Umbilical cord (tissue), 1 donor: ENCODE measurements at regions not wholly inside any gene's neighbourhood (a gene's known extent, or its start where the extent isn't known, plus 50 kb on each side); places are given as distances from the start of the nearest gene placed in this dataset.

Experiments used
- DNase-seq: peaks from one replicate; pipeline ENCODE4 v3.0.0-alpha.2; 2015; ENCODE audit warnings: low spot score

DNA sequence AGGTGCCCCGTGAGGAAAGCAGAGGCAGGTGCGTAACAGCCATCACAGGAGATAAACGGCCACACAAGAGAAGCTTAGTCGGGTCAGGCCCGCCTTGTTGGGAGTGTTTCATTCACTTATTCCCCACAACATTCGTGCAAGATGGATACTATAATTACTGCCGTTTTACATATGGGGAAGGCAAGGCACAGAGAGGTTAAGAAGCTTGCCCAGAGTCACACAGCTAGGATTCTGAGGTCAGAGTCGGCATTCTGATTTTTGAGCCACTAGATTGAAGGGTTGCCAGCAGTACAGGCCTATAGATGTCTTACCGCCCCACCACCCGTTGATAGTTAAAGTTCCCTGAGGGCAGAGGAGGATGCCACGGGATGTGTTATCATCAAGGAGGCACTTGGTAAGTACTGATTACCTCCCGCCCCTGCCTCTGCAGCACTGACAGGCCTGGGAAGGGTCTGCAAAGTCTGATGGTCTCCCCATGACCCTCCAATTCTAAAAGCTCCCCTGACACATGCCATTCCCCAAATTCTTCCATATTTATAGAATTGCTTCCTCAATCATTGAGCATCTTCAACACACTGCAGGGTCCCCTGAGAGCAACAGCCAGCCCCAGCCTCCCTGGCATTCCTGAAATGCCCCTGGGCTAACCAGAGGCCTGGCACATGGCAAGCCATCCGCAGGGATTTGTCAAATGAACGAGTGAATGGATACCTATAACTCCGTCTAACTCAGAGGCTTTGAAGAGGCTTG is 74.7 kb upstream of the CLDN14 start:
- no peak for DNase-seq

- DNase-seq: no peak
These were observed 75.4 kb upstream of the CLDN14 start for GRCh38 chr21:36555199-36555800.

GRCh38 chr21:36557316-36557715 is 77.4 kb upstream of the CLDN14 start:
- no peak for DNase-seq

DNA sequence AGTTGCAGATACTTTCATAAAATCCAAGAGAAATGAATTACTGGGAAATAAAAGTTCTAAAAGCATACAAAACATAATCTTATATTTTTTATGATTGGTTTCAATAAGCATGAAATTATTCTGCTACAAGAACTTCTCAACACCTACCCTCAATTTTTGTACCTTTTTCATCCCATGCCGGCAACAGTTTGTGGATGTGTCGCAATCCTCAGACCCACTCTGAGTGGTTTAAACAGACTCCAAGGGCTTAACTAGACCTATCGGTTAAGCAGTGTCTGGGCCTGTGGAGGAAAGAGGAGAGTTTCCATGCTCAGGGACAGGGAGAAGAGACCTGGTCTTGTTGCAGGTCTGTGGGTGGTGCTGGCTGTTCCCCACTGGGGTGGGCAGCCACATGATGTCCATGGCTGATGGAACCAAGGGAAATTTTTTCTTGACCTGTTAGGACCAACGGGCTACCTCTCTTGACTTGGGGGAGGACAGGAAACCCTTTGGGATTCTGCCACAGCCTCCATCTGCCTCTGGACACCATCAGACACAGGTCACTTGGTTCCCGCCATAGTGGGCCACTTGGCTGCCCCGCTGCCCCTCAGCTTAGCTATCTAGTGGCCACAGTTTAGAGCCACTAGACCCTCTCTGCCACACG is 81.1 kb upstream of the CLDN14 start:
- DNase-seq: no peak

DNA sequence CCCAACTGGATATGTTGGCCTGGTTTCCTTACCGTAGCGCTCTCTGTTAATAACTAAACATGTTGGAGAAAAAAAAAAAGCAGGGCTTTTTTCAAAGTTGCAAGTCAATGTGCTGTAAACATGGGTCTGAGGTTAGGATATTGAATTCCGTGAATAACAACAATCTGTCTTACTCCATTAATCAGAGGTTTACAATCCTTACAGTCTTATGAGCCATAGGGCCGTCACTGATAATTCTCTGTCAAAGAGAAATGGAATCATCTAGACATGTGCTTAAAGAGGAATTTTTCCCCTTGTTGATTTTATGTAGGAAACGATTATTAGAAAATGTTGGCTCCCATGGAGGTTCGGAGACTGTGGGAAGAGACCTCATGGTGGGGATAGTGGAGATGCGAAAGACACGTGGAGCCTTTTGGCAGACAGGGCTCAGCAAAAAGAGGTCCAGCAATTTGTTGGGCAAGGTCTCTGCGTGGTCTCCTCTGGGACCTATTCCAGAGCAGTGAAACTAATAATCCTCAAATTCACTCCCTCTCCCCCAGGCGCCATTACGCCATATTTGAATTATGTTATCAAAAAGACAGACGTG is 83.5 kb upstream of the CLDN14 start:
- no peak for DNase-seq

GRCh38 chr21:36564647-36565046 is 84.7 kb upstream of the CLDN14 start:
- no peak for DNase-seq

GRCh38 chr21:36565540-36565939 is 85.6 kb upstream of the CLDN14 start:
- DNase-seq: no peak

DNA sequence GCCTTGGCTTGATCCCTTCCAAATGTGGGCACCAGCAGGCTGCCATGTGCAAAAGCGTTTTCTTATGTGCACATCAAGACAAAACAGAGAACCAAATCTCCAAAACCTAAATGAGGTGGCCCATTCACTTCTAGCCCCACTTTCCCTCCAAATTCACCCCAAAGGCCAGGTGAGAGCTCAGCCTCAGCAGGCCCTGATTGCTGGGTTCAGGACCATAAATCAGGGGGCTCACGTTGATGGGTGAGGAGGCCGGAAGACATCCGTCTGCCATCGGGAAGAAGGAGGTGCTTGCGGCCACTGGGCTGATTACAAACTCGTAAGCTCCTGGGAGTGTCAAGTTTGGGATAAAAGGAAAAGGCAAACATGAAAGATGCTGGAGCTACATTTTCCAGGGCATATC is 86.7 kb upstream of the CLDN14 start:
- no peak for DNase-seq

DNA sequence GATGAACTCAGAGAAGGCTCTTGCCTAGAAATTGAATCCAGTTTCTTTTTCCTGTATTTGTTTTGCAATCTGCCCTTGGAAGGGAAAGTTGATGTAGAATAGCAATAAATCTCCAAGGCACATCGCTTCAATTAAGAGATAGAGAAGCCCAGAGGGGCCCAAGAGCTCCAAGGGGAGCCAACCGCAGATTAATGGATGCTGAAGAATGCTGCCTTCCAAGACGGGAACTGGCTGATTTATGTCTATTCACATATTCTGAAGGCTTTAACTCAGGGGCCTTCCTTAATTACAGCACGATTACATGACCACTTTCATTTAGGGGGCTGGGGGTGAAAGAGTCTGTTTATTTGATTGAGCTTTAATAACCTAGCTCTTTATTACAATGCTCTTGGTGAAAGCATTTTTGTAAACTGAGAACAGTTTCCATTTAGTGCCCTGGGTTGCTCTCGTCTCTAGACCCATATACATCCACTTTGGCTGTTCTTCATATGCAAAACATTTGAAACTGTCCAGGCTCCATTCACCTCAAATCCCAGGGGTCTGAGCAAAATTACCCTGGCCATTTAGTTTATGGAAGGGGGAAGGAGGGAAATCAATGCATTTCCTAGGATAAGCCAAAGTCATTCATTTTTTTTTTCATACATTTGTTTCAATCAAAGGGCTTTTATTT is 87.4 kb upstream of the CLDN14 start:
- DNase-seq: peak; percentile 69

DNA sequence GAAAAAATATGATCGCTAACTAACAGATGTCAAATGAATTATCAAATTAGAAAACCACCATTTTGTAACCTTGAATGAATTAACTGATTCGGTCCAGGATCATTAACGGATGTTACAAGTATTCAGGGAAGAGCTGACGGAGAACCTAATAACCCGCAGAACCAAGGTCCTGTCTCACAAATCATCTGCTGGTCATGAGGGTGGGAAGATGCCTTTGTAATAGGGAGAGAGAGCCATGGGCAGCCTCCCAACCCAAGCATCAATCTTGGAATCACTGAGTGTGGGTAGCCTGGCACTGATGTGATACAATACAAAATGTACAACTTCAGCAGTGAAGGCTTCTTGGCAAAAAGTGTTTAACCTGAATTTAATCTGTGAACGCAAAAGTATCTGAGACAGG is 89.6 kb upstream of the CLDN14 start:
- DNase-seq: no peak

- DNase-seq: no peak
These were observed 91.6 kb upstream of the CLDN14 start for GRCh38 chr21:36571556-36571955.

- DNase-seq: no peak
These were observed 92.1 kb upstream of the CLDN14 start for GRCh38 chr21:36572039-36572438.

- no peak for DNase-seq
These were observed 95.4 kb upstream of the CLDN14 start for GRCh38 chr21:36575306-36575705.

- DNase-seq: no peak
These were observed 96.5 kb upstream of the CLDN14 start for GRCh38 chr21:36576441-36576840.

- no peak for DNase-seq
These were observed 100.0 kb upstream of the CLDN14 start for GRCh38 chr21:36579898-36580297.

- no peak for DNase-seq
These were observed 102.3 kb upstream of the CLDN14 start for GRCh38 chr21:36582271-36582670.

DNA sequence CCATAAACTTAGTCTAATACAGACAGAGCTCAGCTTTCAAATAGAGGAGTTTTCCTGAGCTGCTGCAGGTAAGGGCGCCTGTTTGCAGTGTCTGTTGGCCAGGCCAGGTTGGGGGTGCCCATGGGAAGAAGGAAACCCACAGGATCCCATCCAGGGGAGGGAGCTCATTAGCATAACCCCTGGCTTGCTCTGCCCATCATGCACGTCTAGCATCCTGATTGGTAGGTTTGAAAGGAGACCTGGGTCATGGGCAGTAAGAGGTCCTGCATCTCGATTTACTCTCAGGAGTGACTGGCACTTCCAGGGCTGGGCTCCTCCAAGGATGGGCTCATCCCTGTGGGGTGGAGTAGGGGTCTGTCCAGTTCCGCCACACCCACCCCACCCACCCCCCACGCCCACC is 103.7 kb upstream of the CLDN14 start:
- no peak for DNase-seq

- no peak for DNase-seq
These were observed 105.3 kb upstream of the CLDN14 start for GRCh38 chr21:36584980-36585940.

- DNase-seq: no peak
These were observed 107.5 kb upstream of the CLDN14 start for GRCh38 chr21:36587388-36587787.

GRCh38 chr21:36589352-36589971 is 109.5 kb upstream of the SIM2 start:
- peak; percentile 24 for DNase-seq
